ENCODE measurements at regions not wholly inside any gene's neighbourhood (a gene's known extent, or its start where the extent isn't known, plus 50 kb on each side); places are given as distances from the start of the nearest gene placed in this dataset.

DNA sequence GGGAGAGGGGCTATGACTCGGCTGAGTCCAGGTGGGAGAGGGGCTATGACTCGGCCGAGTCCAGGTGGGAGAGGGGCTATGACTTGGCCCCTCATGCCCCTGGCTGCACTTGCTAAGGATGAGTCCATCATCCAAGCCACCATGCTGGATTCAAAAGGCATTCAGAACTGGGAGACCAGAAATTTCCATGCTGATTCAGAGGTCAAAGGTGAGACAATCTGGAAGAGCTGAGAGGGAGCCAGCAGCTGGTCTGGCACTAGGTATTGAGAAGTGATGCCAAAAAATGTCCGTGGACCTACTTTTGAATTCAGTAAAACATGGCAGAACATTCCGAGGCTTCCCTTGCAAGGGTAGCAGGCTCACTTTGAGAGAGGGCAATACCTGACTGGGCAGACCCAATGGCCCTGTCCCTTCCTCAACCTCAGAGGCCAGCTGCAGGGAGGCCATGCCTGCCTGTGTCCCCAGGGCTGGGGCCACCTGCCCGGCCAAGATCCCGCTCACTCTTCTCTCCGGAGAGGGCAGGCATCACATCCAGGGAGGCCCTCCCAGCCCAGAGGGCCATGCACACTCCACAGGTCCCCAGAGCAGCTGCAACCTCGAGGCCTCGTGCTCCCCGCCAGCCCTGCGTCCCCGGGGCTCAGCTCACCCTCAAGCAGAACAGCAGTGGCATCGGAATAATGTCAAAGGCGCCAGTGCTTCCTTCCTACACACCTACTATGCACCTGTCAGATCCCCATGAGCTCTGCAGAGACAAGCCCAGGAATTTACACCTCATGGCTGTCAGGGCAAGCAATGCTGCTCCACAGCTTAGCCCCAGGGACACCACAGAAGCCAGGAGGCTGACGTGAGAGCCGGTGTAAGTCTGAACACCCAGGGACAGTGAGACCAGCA lies 80.2 kb upstream of the GPC1 start:
- Histone ChIP-seq H3K27ac (ENCODE audit: low read depth in 1 of 2, low read length in 1 of 2) (no peak overlapping the region), H3K9ac (ENCODE audit: insufficient read depth in 1 of 2, low read length in 2 of 2) (no peak overlapping the region), H3K36me3 (ENCODE audit: control insufficient read depth in 4 of 4, insufficient read depth in 4 of 4, low read length in 4 of 4) (no peaks in the 10 kb centered on the region), H3K4me3 (no peak overlapping the region), H3K27me3 (ENCODE audit: control insufficient read depth in 3 of 3, insufficient read depth in 3 of 3, low read length in 2 of 3) (peaks cover 0 to 5% (median 0%) of the 10 kb centered on the region in 3 donors), H3K4me1 (ENCODE audit: control insufficient read depth in 5 of 5, insufficient read depth in 5 of 5, low read length in 5 of 5) (peaks cover 0 to 20% (median 0%) of the 10 kb centered on the region in 5 donors), H3K9me3 (ENCODE audit: control insufficient read depth in 4 of 4, insufficient read depth in 3 of 4, low read length in 3 of 4) (peaks cover 0 to 9% (median 1%) of the 10 kb centered on the region in 4 donors)
- WGBS, 2 donors, result 79 to 85% methylated on average over 16 to 17 of the region's 17 CpGs
- no peak for ATAC-seq (ENCODE audit: insufficient read depth, low FRiP score)
- no peak for DNase-seq
- TF ChIP-seq, protein P1, sequence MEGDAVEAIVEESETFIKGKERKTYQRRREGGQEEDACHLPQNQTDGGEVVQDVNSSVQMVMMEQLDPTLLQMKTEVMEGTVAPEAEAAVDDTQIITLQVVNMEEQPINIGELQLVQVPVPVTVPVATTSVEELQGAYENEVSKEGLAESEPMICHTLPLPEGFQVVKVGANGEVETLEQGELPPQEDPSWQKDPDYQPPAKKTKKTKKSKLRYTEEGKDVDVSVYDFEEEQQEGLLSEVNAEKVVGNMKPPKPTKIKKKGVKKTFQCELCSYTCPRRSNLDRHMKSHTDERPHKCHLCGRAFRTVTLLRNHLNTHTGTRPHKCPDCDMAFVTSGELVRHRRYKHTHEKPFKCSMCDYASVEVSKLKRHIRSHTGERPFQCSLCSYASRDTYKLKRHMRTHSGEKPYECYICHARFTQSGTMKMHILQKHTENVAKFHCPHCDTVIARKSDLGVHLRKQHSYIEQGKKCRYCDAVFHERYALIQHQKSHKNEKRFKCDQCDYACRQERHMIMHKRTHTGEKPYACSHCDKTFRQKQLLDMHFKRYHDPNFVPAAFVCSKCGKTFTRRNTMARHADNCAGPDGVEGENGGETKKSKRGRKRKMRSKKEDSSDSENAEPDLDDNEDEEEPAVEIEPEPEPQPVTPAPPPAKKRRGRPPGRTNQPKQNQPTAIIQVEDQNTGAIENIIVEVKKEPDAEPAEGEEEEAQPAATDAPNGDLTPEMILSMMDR (IDR thresholded peaks at IDR 0.05; ENCODE audit: control extremely low read depth, extremely low read depth), result no peak

DNA sequence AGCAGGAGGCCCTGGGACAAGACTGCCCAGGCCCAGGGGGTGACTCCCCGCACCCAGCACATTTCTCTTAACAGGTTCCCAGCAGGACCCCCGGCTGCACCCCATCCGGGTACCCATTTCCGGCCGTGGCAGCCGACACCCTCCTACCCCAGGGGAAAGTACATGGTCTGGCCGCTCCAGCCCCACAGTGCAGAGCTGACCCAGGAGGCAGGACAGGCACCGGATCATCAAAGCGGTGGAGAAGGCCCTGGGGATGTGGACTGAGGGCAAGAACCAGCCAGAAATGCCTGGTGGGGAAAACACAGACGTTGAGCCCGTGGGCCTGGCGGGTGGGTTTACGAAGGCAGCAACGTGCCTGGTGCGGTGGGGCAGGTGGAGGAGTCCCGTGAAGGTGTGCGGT lies 79.5 kb upstream of the GPC1 start:
- no peaks in the 10 kb centered on the region for H3K36me3 ChIP-seq (ENCODE audit: control insufficient read depth in 4 of 4, insufficient read depth in 4 of 4, low read length in 4 of 4)
- TF ChIP-seq, protein P1 (IDR thresholded peaks at IDR 0.05; ENCODE audit: control extremely low read depth, extremely low read depth), result no peak
- ATAC-seq (ENCODE audit: insufficient read depth, low FRiP score) (no peak), DNase-seq (no peak)
- peaks cover 0 to 12% (median 2%) of the 10 kb centered on the region in 4 donors for H3K9me3 ChIP-seq (ENCODE audit: control insufficient read depth in 4 of 4, insufficient read depth in 3 of 4, low read length in 3 of 4)
- peaks cover 0 to 2% (median 0%) of the 10 kb centered on the region in 3 donors for H3K27me3 ChIP-seq (ENCODE audit: control insufficient read depth in 3 of 3, insufficient read depth in 3 of 3, low read length in 2 of 3)
- H3K4me1 ChIP-seq (ENCODE audit: control insufficient read depth in 5 of 5, insufficient read depth in 5 of 5, low read length in 5 of 5), result peaks cover 0 to 13% (median 0%) of the 10 kb centered on the region in 5 donors
- no peak overlapping the region for H3K4me3 ChIP-seq
- H3K27ac ChIP-seq (ENCODE audit: low read depth in 1 of 2, low read length in 1 of 2), result no peak overlapping the region
- WGBS, 2 donors, result 86 to 91% methylated on average over 17 of the region's 17 CpGs
- no peak overlapping the region for H3K9ac ChIP-seq (ENCODE audit: insufficient read depth in 1 of 2, low read length in 2 of 2)

DNA sequence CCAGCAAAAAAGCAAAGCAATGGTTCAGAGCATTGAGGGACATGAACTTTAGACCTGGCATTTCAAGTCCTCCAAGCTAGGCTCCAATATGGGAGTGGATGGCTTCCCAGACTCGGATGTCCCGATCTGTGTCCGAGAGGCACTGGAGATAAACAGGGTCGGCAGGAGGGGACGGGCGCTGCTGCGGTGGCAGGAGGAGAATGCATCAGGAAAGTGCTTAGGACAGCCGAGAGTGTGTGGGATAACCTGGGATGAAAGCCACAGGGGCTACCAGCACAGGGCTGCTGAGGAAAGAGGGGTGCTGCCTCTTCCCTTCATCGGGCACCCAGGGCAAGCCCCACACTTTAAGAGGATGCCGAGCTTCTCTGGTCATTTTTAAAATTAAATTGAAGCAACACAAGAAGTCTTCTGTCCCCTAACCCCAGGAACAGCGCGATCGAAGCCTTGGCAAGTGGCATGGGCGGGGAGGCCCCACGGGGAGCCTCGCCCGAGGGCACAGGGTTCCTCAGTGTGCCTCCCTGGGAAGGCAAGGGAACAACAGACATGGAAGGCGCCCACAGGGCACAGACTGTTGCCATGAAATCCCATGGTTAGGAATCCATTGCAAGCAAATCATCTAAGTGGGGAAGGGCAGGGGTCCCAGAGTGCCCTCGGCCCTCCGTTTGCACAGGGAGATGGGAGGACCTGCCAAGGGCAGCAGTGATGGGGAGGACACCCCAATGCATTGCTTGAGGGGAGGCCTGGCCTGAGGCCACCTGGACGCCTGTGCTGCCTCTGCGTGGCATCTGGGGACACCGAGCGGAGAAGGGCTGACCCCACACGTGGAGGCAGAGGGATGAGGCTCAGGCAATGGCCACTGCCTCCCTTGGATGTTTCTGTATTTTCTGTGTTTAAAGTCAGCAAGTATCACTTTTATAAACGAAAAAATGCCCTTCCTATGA lies 78.5 kb upstream of the GPC1 start:
- ATAC-seq (ENCODE audit: insufficient read depth, low FRiP score) (no peak), DNase-seq (no peak)
- no peaks in the 10 kb centered on the region for H3K36me3 ChIP-seq (ENCODE audit: control insufficient read depth in 4 of 4, insufficient read depth in 4 of 4, low read length in 4 of 4)
- peaks cover 0 to 3% (median 0%) of the 10 kb centered on the region in 5 donors for H3K4me1 ChIP-seq (ENCODE audit: control insufficient read depth in 5 of 5, insufficient read depth in 5 of 5, low read length in 5 of 5)
- H3K27me3 ChIP-seq (ENCODE audit: control insufficient read depth in 3 of 3, insufficient read depth in 3 of 3, low read length in 2 of 3), result no peaks in the 10 kb centered on the region
- TF ChIP-seq, protein P1 (IDR thresholded peaks at IDR 0.05; ENCODE audit: control extremely low read depth, extremely low read depth), result no peak
- H3K27ac ChIP-seq (ENCODE audit: low read depth in 1 of 2, low read length in 1 of 2), result no peak overlapping the region
- no peak overlapping the region for H3K9ac ChIP-seq (ENCODE audit: insufficient read depth in 1 of 2, low read length in 2 of 2)
- WGBS, 2 donors, result 82 to 86% methylated on average over 26 of the region's 26 CpGs
- no peak overlapping the region for H3K4me3 ChIP-seq
- peaks cover 0 to 16% (median 4%) of the 10 kb centered on the region in 4 donors for H3K9me3 ChIP-seq (ENCODE audit: control insufficient read depth in 4 of 4, insufficient read depth in 3 of 4, low read length in 3 of 4)

Data from lung (tissue), 11 donors.